ENCODE measurements at regions not wholly inside any gene's neighbourhood (a gene's known extent, or its start where the extent isn't known, plus 50 kb on each side); places are given as distances from the start of the nearest gene placed in this dataset.

- TF ChIP-seq POLR2AphosphoS5 (IDR thresholded peaks at IDR 0.05): no peak
- TF ChIP-seq POLR2A (IDR thresholded peaks at IDR 0.05): no peak
- TF ChIP-seq CTCF (IDR thresholded peaks at IDR 0.05 in 8 of 11, conservative IDR thresholded peaks at IDR 0.05 in 3 of 11): no peak
- DNase-seq: no peak
- no peaks in the 10 kb centered on the region for H3K4me1 ChIP-seq
- H3K4me3 ChIP-seq: no peak overlapping the region
- no peak overlapping the region for H3K27ac ChIP-seq
- intact Hi-C loops (cut with DNase I; ENCODE audit: low total_unique reads): no loop called here
- H3K27me3 ChIP-seq (replicated peaks in 1 of 7): peaks cover 0 to 17% (median 0%) of the 10 kb centered on the region in 7 donors
- H3K9me3 ChIP-seq: no peaks in the 10 kb centered on the region
- 59 to 78% (median 66%) methylated on average over 2 of the region's 2 CpGs for WGBS, 5 donors
- H3K36me3 ChIP-seq: no peaks in the 10 kb centered on the region
These were observed 69.7 kb upstream of the PLPP4 start for GRCh38 chr10:120387326-120387725.

- Histone ChIP-seq H3K27ac (no peak overlapping the region), H3K36me3 (no peaks in the 10 kb centered on the region), H3K4me1 (no peaks in the 10 kb centered on the region), H3K27me3 (replicated peaks in 1 of 7) (peaks cover 0 to 16% (median 0%) of the 10 kb centered on the region in 7 donors), H3K9me3 (no peaks in the 10 kb centered on the region), H3K4me3 (no peak overlapping the region)
- no peak for DNase-seq
- WGBS, 5 donors: 83 to 94% (median 87%) methylated on average over 4 of the region's 4 CpGs
- no peak for TF ChIP-seq CTCF (IDR thresholded peaks at IDR 0.05 in 8 of 11, conservative IDR thresholded peaks at IDR 0.05 in 3 of 11)
- intact Hi-C loops (cut with DNase I; ENCODE audit: low total_unique reads): no loop called here
These were observed 64.8 kb upstream of the PLPP4 start for GRCh38 chr10:120392245-120392644.

GRCh38 chr10:120392671-120393079 is 64.4 kb upstream of the PLPP4 start:
- intact Hi-C loops (cut with DNase I; ENCODE audit: low total_unique reads): no loop called here
- H3K4me1 ChIP-seq: no peaks in the 10 kb centered on the region
- no peak for DNase-seq
- 64 to 84% (median 72%) methylated on average over 2 of the region's 2 CpGs for WGBS, 5 donors
- no peaks in the 10 kb centered on the region for H3K36me3 ChIP-seq
- H3K27me3 ChIP-seq (replicated peaks in 1 of 7): peaks cover 0 to 16% (median 0%) of the 10 kb centered on the region in 7 donors
- H3K27ac ChIP-seq: no peak overlapping the region
- TF ChIP-seq POLR2A (IDR thresholded peaks at IDR 0.05) (no peak), CTCF (IDR thresholded peaks at IDR 0.05 in 8 of 11, conservative IDR thresholded peaks at IDR 0.05 in 3 of 11) (no peak), POLR2AphosphoS5 (IDR thresholded peaks at IDR 0.05) (no peak)
- no peaks in the 10 kb centered on the region for H3K9me3 ChIP-seq
- no peak overlapping the region for H3K4me3 ChIP-seq

GRCh38 chr10:120394446-120394845 is 62.6 kb upstream of the PLPP4 start:
- no peak overlapping the region for H3K4me3 ChIP-seq
- intact Hi-C loops (cut with DNase I; ENCODE audit: low total_unique reads): no loop called here
- H3K4me1 ChIP-seq: no peaks in the 10 kb centered on the region
- H3K9me3 ChIP-seq: peaks cover 0 to 7% (median 0%) of the 10 kb centered on the region in 8 donors
- peaks cover 0 to 16% (median 0%) of the 10 kb centered on the region in 7 donors for H3K27me3 ChIP-seq (replicated peaks in 1 of 7)
- no peaks in the 10 kb centered on the region for H3K36me3 ChIP-seq
- TF ChIP-seq POLR2A (IDR thresholded peaks at IDR 0.05): no peak
- no peak for TF ChIP-seq CTCF (IDR thresholded peaks at IDR 0.05 in 8 of 11, conservative IDR thresholded peaks at IDR 0.05 in 3 of 11)
- no peak for TF ChIP-seq POLR2AphosphoS5 (IDR thresholded peaks at IDR 0.05)
- H3K27ac ChIP-seq: no peak overlapping the region
- DNase-seq: no peak
- 71 to 100% (median 96%) methylated on average over 1 of the region's 1 CpG for WGBS, 5 donors
